HEK293 (cell line): ENCODE measurements at regions not wholly inside any gene's neighbourhood (a gene's known extent, or its start where the extent isn't known, plus 50 kb on each side); places are given as distances from the start of the nearest gene placed in this dataset.

Experiments
- PRDM2 ChIP-seq: fragments of 450-650 bp; formaldehyde crosslinking; IDR thresholded peaks from 2 replicates; pipeline ENCODE4 v1.5.1; 2016; ENCODE audit warnings: missing biosample characterization, missing genetic modification characterization, borderline replicate concordance
- SETDB1 ChIP-seq: IDR thresholded peaks from one replicate; pipeline ENCODE4 v1.6.1; 2017; ENCODE audit warnings: mild to moderate bottlenecking, low read length, moderate library complexity, mixed read lengths; ENCODE audit not compliant: insufficient read length
- ZBTB8A ChIP-seq: fragments of 450-650 bp; formaldehyde crosslinking; IDR thresholded peaks from 2 replicates; pipeline ENCODE4 v1.5.1; 2016; ENCODE audit warnings: missing biosample characterization, missing genetic modification characterization
- TF ChIP-seq, protein P1 (sequence below): fragments of 450-650 bp; formaldehyde crosslinking; IDR thresholded peaks from 2 replicates; pipeline ENCODE4; 2016; ENCODE audit warnings: missing biosample characterization, missing genetic modification characterization

GRCh38 chr3:1462856-1463450 is 370.1 kb downstream of the CNTN6 start:
- TF ChIP-seq, protein P1, sequence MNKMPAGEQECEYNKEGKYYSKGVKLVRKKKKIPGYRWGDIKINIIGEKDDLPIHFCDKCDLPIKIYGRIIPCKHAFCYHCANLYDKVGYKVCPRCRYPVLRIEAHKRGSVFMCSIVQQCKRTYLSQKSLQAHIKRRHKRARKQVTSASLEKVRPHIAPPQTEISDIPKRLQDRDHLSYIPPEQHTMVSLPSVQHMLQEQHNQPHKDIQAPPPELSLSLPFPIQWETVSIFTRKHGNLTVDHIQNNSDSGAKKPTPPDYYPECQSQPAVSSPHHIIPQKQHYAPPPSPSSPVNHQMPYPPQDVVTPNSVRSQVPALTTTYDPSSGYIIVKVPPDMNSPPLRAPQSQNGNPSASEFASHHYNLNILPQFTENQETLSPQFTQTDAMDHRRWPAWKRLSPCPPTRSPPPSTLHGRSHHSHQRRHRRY (tag by site-specific recombination), result no peak
- no peak for TF ChIP-seq SETDB1
- TF ChIP-seq ZBTB8A (tag by site-specific recombination), result no peak
- TF ChIP-seq PRDM2 (tag by site-specific recombination), result no peak
